CD14-positive monocyte (primary cell): ENCODE measurements at regions not wholly inside any gene's neighbourhood (a gene's known extent, or its start where the extent isn't known, plus 50 kb on each side); places are given as distances from the start of the nearest gene placed in this dataset.
A peak's percentile ranks its signal among the peaks of the same experiment; 100 is the strongest.

ENCODE experiments used
- DNase-seq, 3 donors: peaks; one replicate each; pipeline ENCODE4 v3.0.0-alpha.2; 2011 to 2022
- H2AFZ ChIP-seq: 2 replicates; pipeline ENCODE4 v1.6.0; 2012; ENCODE audit warnings: mild to moderate bottlenecking, low read depth, low read length, inconsistent platforms; ENCODE audit not compliant: insufficient read depth, poor library complexity, severe bottlenecking
- H3K27ac ChIP-seq, 2 donors: 1 replicate in 1 of 2; 2 replicates in 1 of 2; pipeline ENCODE4 v1.5.1; 2012 to 2013; ENCODE audit warnings: low read length in 2 of 2, control low read depth in 1 of 2, inconsistent platforms in 1 of 2, low read depth in 1 of 2, mild to moderate bottlenecking in 1 of 2
- H3K27me3 ChIP-seq, 2 donors: one replicate each; pipeline versions ENCODE4 v1.6.0 to v1.6.1; 2011 to 2013; ENCODE audit warnings: low read length in 2 of 2; ENCODE audit not compliant: control insufficient read depth in 2 of 2, insufficient read depth in 2 of 2
- H3K36me3 ChIP-seq, 2 donors: replicated peaks in 1 of 2; 1 replicate in 1 of 2; 2 replicates in 1 of 2; pipeline versions ENCODE4 v1.5.1 to v1.6.1; 2012 to 2013; ENCODE audit warnings: low read length in 2 of 2, control low read depth in 1 of 2, inconsistent platforms in 1 of 2, mild to moderate bottlenecking in 1 of 2; ENCODE audit not compliant: insufficient read depth in 2 of 2, control insufficient read depth in 1 of 2
- H3K4me1 ChIP-seq, 2 donors: 1 replicate in 1 of 2; 2 replicates in 1 of 2; pipeline versions ENCODE4 v1.5.1 to v1.6.1; 2012 to 2013; ENCODE audit warnings: low read length in 2 of 2, control low read depth in 1 of 2, inconsistent platforms in 1 of 2, mild to moderate bottlenecking in 1 of 2, moderate library complexity in 1 of 2; ENCODE audit not compliant: insufficient read depth in 2 of 2, control insufficient read depth in 1 of 2
- H3K4me2 ChIP-seq: replicated peaks from 2 replicates; pipeline ENCODE3; 2012; ENCODE audit warnings: low read length, moderate library complexity, mild to moderate bottlenecking; ENCODE audit not compliant: poor library complexity, severe bottlenecking; ENCODE audit errors: extremely low read depth
- H3K4me3 ChIP-seq, 3 experiments: fragments of 200-600 bp in 1 of 3; sonication (generic) in 1 of 3; replicated peaks in 1 of 3; 1 replicate in 2 of 3; 2 replicates in 1 of 3; pipeline ENCODE4 v1.5.1; 2011 to 2013; ENCODE audit warnings: low read length in 3 of 3, mild to moderate bottlenecking in 3 of 3, control low read depth in 2 of 3, low read depth in 2 of 3, inconsistent platforms in 1 of 3, moderate library complexity in 1 of 3
- H3K79me2 ChIP-seq: 2 replicates; pipeline ENCODE4 v1.6.0; 2012; ENCODE audit warnings: mild to moderate bottlenecking, control low read depth, inconsistent platforms, low read length, moderate library complexity; ENCODE audit not compliant: insufficient read depth
- H3K9ac ChIP-seq: 2 replicates; pipeline ENCODE4 v1.6.0; 2017; ENCODE audit warnings: low read length, mild to moderate bottlenecking; ENCODE audit not compliant: insufficient read depth, poor library complexity, severe bottlenecking
- H3K9me3 ChIP-seq, 2 donors: replicated peaks in 1 of 2; 1 replicate in 1 of 2; 2 replicates in 1 of 2; pipeline versions ENCODE4 v1.5.1 to v1.6.1; 2012 to 2013; ENCODE audit warnings: low read length in 2 of 2, control low read depth in 1 of 2; ENCODE audit not compliant: control insufficient read depth in 1 of 2, insufficient read depth in 1 of 2
- H4K20me1 ChIP-seq: 2 replicates; pipeline ENCODE4 v1.6.0; 2012; ENCODE audit warnings: mild to moderate bottlenecking, low read length, control low read depth, moderate library complexity; ENCODE audit not compliant: insufficient read depth
- H3K27ac Mint-ChIP-seq, 7 donors: one replicate each; pipeline ENCODE4 v1.8.0; 2020; ENCODE audit warnings: mild to moderate bottlenecking in 7 of 7, mixed read lengths in 7 of 7, moderate library complexity in 6 of 7, inconsistent platforms in 2 of 7
- H3K27me3 Mint-ChIP-seq, 3 donors: one replicate each; pipeline ENCODE4 v1.8.0; 2021 to 2022; ENCODE audit warnings: low read depth in 3 of 3, mild to moderate bottlenecking in 3 of 3, mixed read lengths in 3 of 3, moderate library complexity in 3 of 3, inconsistent platforms in 1 of 3
- H3K36me3 Mint-ChIP-seq, 2 donors: one replicate each; pipeline ENCODE4 v1.8.0; 2020; ENCODE audit warnings: mixed read lengths in 2 of 2, inconsistent platforms in 1 of 2, mild to moderate bottlenecking in 1 of 2
- H3K4me1 Mint-ChIP-seq: one replicate; pipeline ENCODE4 v1.8.0; 2020; ENCODE audit warnings: mild to moderate bottlenecking, mixed read lengths
- H3K4me3 Mint-ChIP-seq, 2 donors: one replicate each; pipeline ENCODE4 v1.8.0; 2020; ENCODE audit warnings: mild to moderate bottlenecking in 2 of 2, mixed read lengths in 2 of 2, moderate library complexity in 1 of 2
- H3K9me3 Mint-ChIP-seq, 7 donors: one replicate each; pipeline ENCODE4 v1.8.0; 2020 to 2022; ENCODE audit warnings: mixed read lengths in 7 of 7, mild to moderate bottlenecking in 6 of 7, moderate library complexity in 6 of 7, inconsistent platforms in 2 of 7
- WGBS: methylation state at CpG from one replicate; pipeline ENCODE4 v1.1.5; 2013; ENCODE audit warnings: missing lambda C conversion rate; ENCODE audit not compliant: insufficient coverage; 5-methylcytosine and 5-hydroxymethylcytosine counted together
- intact Hi-C, 2 donors: fragments of 100-400 bp; cut with micrococcal nuclease; formaldehyde crosslinking; loops; one replicate each; pipeline versions ENCODE4 v1.15.0 to v1.15.1; 2023
- TF ChIP-seq, protein P1 (sequence below): fragments of 200-600 bp; IDR thresholded peaks from one replicate; pipeline ENCODE4 v1.8.0; 2022; ENCODE audit warnings: antibody characterized with exemption, mild to moderate bottlenecking

DNA sequence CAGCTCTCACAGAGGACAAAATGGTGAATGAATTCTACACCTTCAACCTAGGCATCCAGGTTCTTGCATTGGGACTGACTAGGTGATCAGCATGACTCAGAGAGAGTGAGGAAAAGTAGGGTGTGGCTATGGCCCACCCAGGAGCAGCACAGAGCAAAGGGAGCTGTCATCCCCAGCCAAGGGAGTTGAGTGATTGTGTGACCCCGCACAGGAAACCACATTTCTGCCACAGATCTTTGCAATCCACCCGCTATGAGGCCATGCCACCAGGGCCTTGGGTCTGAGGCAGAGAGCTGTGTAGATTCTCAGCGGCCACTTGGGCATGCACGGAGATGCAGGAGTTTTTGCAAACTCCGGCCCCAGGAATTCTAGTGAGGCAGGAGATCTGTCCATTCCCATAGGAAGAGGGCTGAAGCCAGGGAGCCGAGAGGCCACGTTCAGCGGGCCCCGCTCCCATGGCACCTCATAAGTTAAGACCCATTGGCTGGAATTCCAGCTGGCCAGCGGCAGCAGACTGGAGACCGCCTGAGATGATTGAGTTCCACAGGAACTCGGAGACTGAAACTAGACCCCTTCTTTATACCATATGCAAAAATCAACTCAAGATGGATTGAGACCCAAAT, 75.9 kb downstream of the NAA11 start:
- DNase-seq, result no peak
- 44% methylated on average over 10 of the region's 12 CpGs for WGBS
- Mint-ChIP-seq H3K9me3 (peaks cover 3 to 4% (median 3%) of the 10 kb centered on the region in 7 donors), H3K27me3 (peaks cover 1 to 4% (median 2%) of the 10 kb centered on the region in 3 donors), H3K4me1 (peaks cover 9% of the 10 kb centered on the region), H3K4me3 (no peak overlapping the region), H3K27ac (no peak overlapping the region), H3K36me3 (no peaks in the 10 kb centered on the region)
- H3K4me2 ChIP-seq, result no peak overlapping the region
- H3K27me3 ChIP-seq, result no peaks in the 10 kb centered on the region
- H3K9me3 ChIP-seq, result peaks cover 0 to 3% of the 10 kb centered on the region in 2 donors
- H3K27ac ChIP-seq, result no peak overlapping the region
- no peaks in the 10 kb centered on the region for H4K20me1 ChIP-seq
- H2AFZ ChIP-seq, result no peak overlapping the region
- no peaks in the 10 kb centered on the region for H3K79me2 ChIP-seq
- intact Hi-C loops, result no loop called here
- no peaks in the 10 kb centered on the region for H3K36me3 ChIP-seq
- TF ChIP-seq, protein P1, sequence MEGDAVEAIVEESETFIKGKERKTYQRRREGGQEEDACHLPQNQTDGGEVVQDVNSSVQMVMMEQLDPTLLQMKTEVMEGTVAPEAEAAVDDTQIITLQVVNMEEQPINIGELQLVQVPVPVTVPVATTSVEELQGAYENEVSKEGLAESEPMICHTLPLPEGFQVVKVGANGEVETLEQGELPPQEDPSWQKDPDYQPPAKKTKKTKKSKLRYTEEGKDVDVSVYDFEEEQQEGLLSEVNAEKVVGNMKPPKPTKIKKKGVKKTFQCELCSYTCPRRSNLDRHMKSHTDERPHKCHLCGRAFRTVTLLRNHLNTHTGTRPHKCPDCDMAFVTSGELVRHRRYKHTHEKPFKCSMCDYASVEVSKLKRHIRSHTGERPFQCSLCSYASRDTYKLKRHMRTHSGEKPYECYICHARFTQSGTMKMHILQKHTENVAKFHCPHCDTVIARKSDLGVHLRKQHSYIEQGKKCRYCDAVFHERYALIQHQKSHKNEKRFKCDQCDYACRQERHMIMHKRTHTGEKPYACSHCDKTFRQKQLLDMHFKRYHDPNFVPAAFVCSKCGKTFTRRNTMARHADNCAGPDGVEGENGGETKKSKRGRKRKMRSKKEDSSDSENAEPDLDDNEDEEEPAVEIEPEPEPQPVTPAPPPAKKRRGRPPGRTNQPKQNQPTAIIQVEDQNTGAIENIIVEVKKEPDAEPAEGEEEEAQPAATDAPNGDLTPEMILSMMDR, result no peak
- no peak overlapping the region for H3K4me3 ChIP-seq
- H3K4me1 ChIP-seq, result peaks cover 0 to 4% of the 10 kb centered on the region in 2 donors
- no peak overlapping the region for H3K9ac ChIP-seq

DNA sequence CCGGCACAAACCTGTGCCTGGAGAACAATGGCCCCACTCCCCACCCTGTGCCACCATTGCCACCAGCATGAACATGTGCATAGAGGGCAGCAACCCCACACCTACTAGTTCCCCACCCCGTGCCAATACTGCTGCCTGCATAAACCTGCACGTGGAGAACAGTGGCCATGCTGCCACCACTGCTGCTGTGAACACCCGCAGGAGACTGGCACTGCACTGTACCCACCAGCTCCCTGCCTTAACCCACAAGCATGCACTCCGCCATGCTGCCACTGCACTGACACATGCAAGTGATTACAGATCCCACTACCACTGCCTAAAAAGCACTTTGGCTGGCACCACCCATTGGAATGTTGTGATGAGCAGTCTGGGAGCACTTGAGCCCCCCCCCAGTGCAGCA, 77.3 kb downstream of the NAA11 start:
- no peak overlapping the region for H3K9ac ChIP-seq
- Mint-ChIP-seq H3K4me3 (peak overlapping the region in 1 of 2 donors; percentile 13), H3K36me3 (no peaks in the 10 kb centered on the region), H3K4me1 (peaks cover 9% of the 10 kb centered on the region), H3K9me3 (peaks cover 6 to 11% (median 8%) of the 10 kb centered on the region in 7 donors), H3K27ac (no peak overlapping the region), H3K27me3 (peaks cover 1 to 4% (median 2%) of the 10 kb centered on the region in 3 donors)
- TF ChIP-seq, protein P1, result no peak
- H3K27ac ChIP-seq, result no peak overlapping the region
- WGBS, result 98% methylated on average over 5 of the region's 5 CpGs
- H3K4me1 ChIP-seq, result peaks cover 0 to 4% of the 10 kb centered on the region in 2 donors
- no peak for DNase-seq
- no peaks in the 10 kb centered on the region for H4K20me1 ChIP-seq
- H3K36me3 ChIP-seq, result no peaks in the 10 kb centered on the region
- intact Hi-C loops, result no loop called here
- no peak overlapping the region for H3K4me2 ChIP-seq
- no peaks in the 10 kb centered on the region for H3K79me2 ChIP-seq
- no peak overlapping the region for H3K4me3 ChIP-seq
- H2AFZ ChIP-seq, result no peak overlapping the region
- H3K9me3 ChIP-seq, result peaks cover 0 to 6% of the 10 kb centered on the region in 2 donors
- no peaks in the 10 kb centered on the region for H3K27me3 ChIP-seq
